ENCODE measurements at regions not wholly inside any gene's neighbourhood (a gene's known extent, or its start where the extent isn't known, plus 50 kb on each side); places are given as distances from the start of the nearest gene placed in this dataset.

GRCh38 chr4:181345931-181346330 is 897.3 kb upstream of the TENM3 start:
- no peak for TF ChIP-seq CTCF (IDR thresholded peaks at IDR 0.05)
- no peak for TF ChIP-seq POLR2A (IDR thresholded peaks at IDR 0.05)

Data from vagina (tissue), 2 donors.